ENCODE measurements at regions not wholly inside any gene's neighbourhood (a gene's known extent, or its start where the extent isn't known, plus 50 kb on each side); places are given as distances from the start of the nearest gene placed in this dataset.

DNA sequence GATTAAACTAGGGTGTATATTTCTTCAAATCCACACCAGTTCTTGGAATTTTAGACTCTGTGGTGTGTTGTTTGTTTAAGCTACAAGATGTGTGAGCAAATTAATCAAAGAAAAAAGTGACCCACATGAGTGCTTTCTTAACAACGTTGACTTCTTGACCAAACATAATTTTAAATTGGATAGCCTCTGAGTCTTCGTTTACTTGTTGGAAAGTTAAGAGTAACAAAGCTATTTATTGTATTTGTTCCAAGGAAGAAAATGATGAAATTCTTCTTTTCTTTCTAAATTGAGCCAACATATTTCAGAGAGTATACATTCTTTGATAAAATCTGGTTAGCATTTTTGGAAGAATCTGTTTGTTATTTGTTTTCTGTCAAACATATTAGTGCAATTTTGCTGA lies 99.9 kb upstream of the IGSF10 start:
- no peak for DNase-seq
- Histone ChIP-seq H3K9me3 (no peaks in the 10 kb centered on the region), H3K4me3 (no peak overlapping the region), H3K36me3 (ENCODE audit: low read depth) (no peaks in the 10 kb centered on the region), H3K4me1 (ENCODE audit: low read depth) (no peaks in the 10 kb centered on the region)
- no peak for ATAC-seq
- intact Hi-C loops (cut with DNase I, micrococcal nuclease), result no loop called here
- TF ChIP-seq, protein P1, sequence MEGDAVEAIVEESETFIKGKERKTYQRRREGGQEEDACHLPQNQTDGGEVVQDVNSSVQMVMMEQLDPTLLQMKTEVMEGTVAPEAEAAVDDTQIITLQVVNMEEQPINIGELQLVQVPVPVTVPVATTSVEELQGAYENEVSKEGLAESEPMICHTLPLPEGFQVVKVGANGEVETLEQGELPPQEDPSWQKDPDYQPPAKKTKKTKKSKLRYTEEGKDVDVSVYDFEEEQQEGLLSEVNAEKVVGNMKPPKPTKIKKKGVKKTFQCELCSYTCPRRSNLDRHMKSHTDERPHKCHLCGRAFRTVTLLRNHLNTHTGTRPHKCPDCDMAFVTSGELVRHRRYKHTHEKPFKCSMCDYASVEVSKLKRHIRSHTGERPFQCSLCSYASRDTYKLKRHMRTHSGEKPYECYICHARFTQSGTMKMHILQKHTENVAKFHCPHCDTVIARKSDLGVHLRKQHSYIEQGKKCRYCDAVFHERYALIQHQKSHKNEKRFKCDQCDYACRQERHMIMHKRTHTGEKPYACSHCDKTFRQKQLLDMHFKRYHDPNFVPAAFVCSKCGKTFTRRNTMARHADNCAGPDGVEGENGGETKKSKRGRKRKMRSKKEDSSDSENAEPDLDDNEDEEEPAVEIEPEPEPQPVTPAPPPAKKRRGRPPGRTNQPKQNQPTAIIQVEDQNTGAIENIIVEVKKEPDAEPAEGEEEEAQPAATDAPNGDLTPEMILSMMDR (IDR thresholded peaks at IDR 0.05), result no peak

DNA sequence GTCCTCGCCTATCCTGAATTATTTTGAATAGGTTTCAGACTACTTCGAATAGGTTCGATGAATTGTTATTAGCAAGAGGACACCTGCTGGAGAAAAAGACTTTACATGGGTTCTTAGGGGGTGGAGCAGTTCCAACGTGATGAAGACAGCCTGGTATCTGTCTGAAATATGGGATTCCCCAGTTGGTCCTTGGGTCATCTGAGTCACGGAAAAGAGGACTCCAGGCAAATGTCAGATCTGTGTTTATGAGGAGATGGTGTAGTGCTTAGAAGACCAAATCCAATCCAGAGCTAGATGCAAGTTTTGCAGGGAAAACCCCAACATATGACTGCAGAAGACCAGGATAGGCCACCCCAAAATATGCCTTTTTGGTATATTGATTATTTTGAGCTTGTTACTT lies 98.9 kb upstream of the IGSF10 start:
- H3K9me3 ChIP-seq, result no peaks in the 10 kb centered on the region
- ATAC-seq (no peak), DNase-seq (no peak)
- TF ChIP-seq, protein P1 (IDR thresholded peaks at IDR 0.05), result no peak
- H3K36me3 ChIP-seq (ENCODE audit: low read depth), result no peaks in the 10 kb centered on the region
- no peak overlapping the region for H3K4me3 ChIP-seq
- intact Hi-C loops (cut with DNase I, micrococcal nuclease), result no loop called here
- H3K4me1 ChIP-seq (ENCODE audit: low read depth), result no peaks in the 10 kb centered on the region

DNA sequence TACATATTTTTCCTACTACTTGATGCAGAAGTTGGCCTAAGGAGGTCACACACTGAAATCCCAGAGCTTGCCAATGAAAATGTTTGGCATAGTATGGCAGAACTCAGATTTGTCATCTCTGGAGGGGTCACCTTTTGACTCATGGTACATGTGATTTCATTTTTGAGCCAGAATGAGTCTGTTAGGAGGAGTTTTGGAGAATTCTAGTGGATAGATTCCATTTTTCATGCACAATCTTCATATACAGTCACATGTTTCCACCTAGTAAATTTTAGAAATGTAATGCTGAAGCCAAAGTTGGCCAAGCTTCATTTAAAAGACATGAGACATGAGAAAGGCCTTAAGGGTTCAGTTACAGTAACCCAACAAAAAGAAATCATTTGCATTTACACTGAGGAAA lies 97.8 kb upstream of the IGSF10 start:
- no peaks in the 10 kb centered on the region for H3K9me3 ChIP-seq
- no peaks in the 10 kb centered on the region for H3K36me3 ChIP-seq (ENCODE audit: low read depth)
- ATAC-seq (no peak), DNase-seq (no peak)
- TF ChIP-seq, protein P1 (IDR thresholded peaks at IDR 0.05), result no peak
- H3K4me3 ChIP-seq, result no peak overlapping the region
- intact Hi-C loops (cut with DNase I, micrococcal nuclease), result no loop called here
- no peaks in the 10 kb centered on the region for H3K4me1 ChIP-seq (ENCODE audit: low read depth)

DNA sequence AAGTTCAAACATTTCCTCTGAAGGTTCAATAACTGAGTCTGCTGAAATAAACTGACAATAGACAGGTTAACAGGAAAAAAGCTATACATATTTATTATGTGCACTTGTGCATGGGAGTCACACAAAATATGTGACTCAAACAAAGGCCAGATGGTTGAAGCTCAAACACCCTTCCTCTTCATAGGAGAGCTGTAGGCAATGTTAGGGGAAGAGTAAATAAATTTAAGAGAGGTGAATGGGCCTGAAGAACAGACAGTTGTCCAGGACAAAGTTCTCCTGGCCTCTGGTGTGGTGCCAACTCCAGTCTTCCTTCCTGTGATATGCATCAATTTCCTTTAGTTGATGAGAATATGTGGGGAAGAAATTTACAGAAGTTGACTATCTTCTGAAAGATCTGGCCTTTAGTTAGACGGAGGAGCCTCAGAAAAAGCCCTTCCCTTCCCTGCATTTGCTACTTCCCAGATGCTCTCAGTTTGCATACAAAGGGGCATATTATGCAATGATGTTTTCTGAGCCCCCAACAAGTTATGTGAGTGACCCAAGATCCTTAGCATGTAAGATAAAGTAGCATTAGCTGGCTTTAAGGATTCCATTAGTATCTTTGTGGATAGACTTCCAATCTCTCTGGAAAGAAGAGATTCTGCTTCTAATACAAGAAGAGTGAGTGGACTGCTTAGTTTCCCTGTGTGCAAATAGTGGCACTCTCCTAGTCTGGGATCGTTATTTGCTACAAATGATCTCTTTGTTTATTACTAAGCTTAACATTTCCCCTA lies 96.4 kb upstream of the IGSF10 start:
- ATAC-seq (peak; percentile 62), DNase-seq (no peak)
- H3K4me1 ChIP-seq (ENCODE audit: low read depth), result no peaks in the 10 kb centered on the region
- H3K36me3 ChIP-seq (ENCODE audit: low read depth), result no peaks in the 10 kb centered on the region
- H3K4me3 ChIP-seq, result no peak overlapping the region
- intact Hi-C loops (cut with DNase I, micrococcal nuclease), result no loop called here
- no peaks in the 10 kb centered on the region for H3K9me3 ChIP-seq
- TF ChIP-seq, protein P1 (IDR thresholded peaks at IDR 0.05), result no peak

DNA sequence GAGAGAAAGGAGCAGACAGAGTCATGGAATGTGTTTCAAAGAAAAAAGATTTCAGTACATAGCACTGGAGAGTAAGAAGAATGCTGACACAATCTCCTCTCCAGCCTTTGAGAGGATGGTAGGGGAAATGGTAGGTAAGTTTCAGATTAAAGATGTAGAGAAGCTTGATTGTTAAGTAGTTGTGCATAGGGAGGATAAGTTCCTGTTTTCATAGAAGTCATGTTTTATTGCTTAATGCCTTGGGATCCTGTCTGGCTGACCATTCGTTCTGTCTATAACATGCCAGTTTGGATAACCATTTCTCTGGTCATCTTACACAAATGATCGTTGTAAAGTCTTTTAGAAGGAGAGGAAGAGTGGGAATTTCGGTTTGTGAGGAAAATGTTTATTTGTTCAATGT lies 95.7 kb upstream of the IGSF10 start:
- intact Hi-C loops (cut with DNase I, micrococcal nuclease), result no loop called here
- ATAC-seq (no peak), DNase-seq (no peak)
- no peak overlapping the region for H3K4me3 ChIP-seq
- no peaks in the 10 kb centered on the region for H3K4me1 ChIP-seq (ENCODE audit: low read depth)
- TF ChIP-seq, protein P1 (IDR thresholded peaks at IDR 0.05), result no peak
- no peaks in the 10 kb centered on the region for H3K9me3 ChIP-seq
- no peaks in the 10 kb centered on the region for H3K36me3 ChIP-seq (ENCODE audit: low read depth)

DNA sequence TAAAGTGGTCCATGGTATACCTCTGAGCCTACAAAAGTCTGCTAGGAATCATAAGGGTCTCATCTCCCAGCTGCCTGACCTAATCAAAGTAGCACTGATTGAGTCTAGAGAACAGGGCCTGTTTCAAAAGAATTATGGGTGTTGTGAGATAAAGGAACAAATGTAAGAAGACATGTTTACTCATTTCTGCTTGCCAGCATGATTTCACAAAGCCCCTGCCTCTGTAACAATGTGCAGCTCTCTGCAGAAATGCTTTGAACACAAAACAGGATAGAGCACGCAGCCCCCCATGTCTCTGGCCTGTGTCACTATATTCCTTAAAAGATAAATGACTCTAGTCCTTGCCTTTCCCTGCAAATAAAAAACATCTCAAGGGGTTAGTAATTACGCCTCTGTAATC lies 94.7 kb upstream of the IGSF10 start:
- no peak for DNase-seq
- no peaks in the 10 kb centered on the region for H3K36me3 ChIP-seq (ENCODE audit: low read depth)
- intact Hi-C loops (cut with DNase I, micrococcal nuclease), result no loop called here
- no peaks in the 10 kb centered on the region for H3K4me1 ChIP-seq (ENCODE audit: low read depth)
- H3K4me3 ChIP-seq, result no peak overlapping the region
- TF ChIP-seq, protein P1 (IDR thresholded peaks at IDR 0.05), result no peak
- no peaks in the 10 kb centered on the region for H3K9me3 ChIP-seq
- ATAC-seq, result no peak

Measured in mucosa of descending colon (tissue), 3 donors.